Activated CD8-positive, alpha-beta T cell treated with anti-CD3 and anti-CD28 coated beads, Interleukin-2, amount 10 ng/mL, durations not matched to agents 7 days and 5 days (primary cell): ENCODE measurements at regions not wholly inside any gene's neighbourhood (a gene's known extent, or its start where the extent isn't known, plus 50 kb on each side); places are given as distances from the start of the nearest gene placed in this dataset.

Experiments
- ATAC-seq: fragments of 150-1000 bp; cut with Tn5 transposase; one replicate; pipeline ENCODE4 v1.10.0; 2021; ENCODE audit warnings: moderate library complexity
- CTCF ChIA-PET: fragments of 350-600 bp; sonication (Branson Sonifier 250); formaldehyde crosslinking; loops from one replicate; lab custom pipeline; 2021; ENCODE audit warnings: antibody characterized with exemption; lab: Charles Lee
- POLR2A ChIA-PET: fragments of 350-600 bp; sonication (Branson Sonifier 250); formaldehyde crosslinking; loops from one replicate; lab custom pipeline; 2021; ENCODE audit warnings: antibody characterized with exemption; lab: Charles Lee
- DNase-seq: peaks from one replicate; pipeline ENCODE4 v3.0.0-alpha.2; 2020
- H3K27ac Mint-ChIP-seq: one replicate; pipeline ENCODE4 v1.8.0; 2021; ENCODE audit warnings: mild to moderate bottlenecking, mixed read lengths
- H3K27me3 Mint-ChIP-seq: one replicate; pipeline ENCODE4 v1.8.0; 2021; ENCODE audit warnings: low read depth, mixed read lengths
- H3K36me3 Mint-ChIP-seq: one replicate; pipeline ENCODE4 v1.8.0; 2021; ENCODE audit warnings: low read depth, mixed read lengths
- H3K4me1 Mint-ChIP-seq: one replicate; pipeline ENCODE4 v1.8.0; 2021; ENCODE audit warnings: low read depth, mixed read lengths
- H3K4me3 Mint-ChIP-seq: one replicate; pipeline ENCODE4 v1.8.0; 2021; ENCODE audit warnings: mild to moderate bottlenecking, mixed read lengths
- H3K9me3 Mint-ChIP-seq: one replicate; pipeline ENCODE4 v1.8.0; 2022; ENCODE audit warnings: mixed read lengths; ENCODE audit not compliant: insufficient read depth

- CTCF ChIA-PET = no interaction called here
These were observed 470.6 kb downstream of the MAFB start for GRCh38 chr20:40218316-40218969.

GRCh38 chr20:40207655-40208054, 481.4 kb downstream of the MAFB start:
- Mint-ChIP-seq H3K9me3 (no peaks in the 10 kb centered on the region), H3K4me1 (no peaks in the 10 kb centered on the region), H3K27me3 (peaks cover 2% of the 10 kb centered on the region), H3K27ac (no peak overlapping the region), H3K36me3 (no peaks in the 10 kb centered on the region), H3K4me3 (no peak overlapping the region)
- ATAC-seq (no peak), DNase-seq (no peak)
- ChIA-PET CTCF (no interaction called here), POLR2A (no interaction called here)

More at GRCh38 chr20:40218316-40218969, 470.6 kb downstream of the MAFB start:
- no peaks in the 10 kb centered on the region for H3K27me3 Mint-ChIP-seq
- ATAC-seq (no peak), DNase-seq (no peak)
- no peak overlapping the region for H3K27ac Mint-ChIP-seq
- no peaks in the 10 kb centered on the region for H3K36me3 Mint-ChIP-seq
- H3K9me3 Mint-ChIP-seq = no peaks in the 10 kb centered on the region
- POLR2A ChIA-PET = no interaction called here
- H3K4me1 Mint-ChIP-seq = no peaks in the 10 kb centered on the region
- no peak overlapping the region for H3K4me3 Mint-ChIP-seq

GRCh38 chr20:40205971-40206370, 483.1 kb downstream of the MAFB start:
- Mint-ChIP-seq H3K4me1 (no peaks in the 10 kb centered on the region), H3K36me3 (no peaks in the 10 kb centered on the region), H3K27me3 (peaks cover 2% of the 10 kb centered on the region), H3K27ac (no peak overlapping the region), H3K9me3 (no peaks in the 10 kb centered on the region), H3K4me3 (no peak overlapping the region)
- no peak for DNase-seq
- POLR2A ChIA-PET = no interaction called here
- ATAC-seq = no peak
- CTCF ChIA-PET = no interaction called here

GRCh38 chr20:40203032-40203431, 486.0 kb downstream of the MAFB start:
- H3K4me1 Mint-ChIP-seq = no peaks in the 10 kb centered on the region
- H3K27ac Mint-ChIP-seq = no peak overlapping the region
- H3K36me3 Mint-ChIP-seq = no peaks in the 10 kb centered on the region
- no peak for DNase-seq
- no peak for ATAC-seq
- H3K4me3 Mint-ChIP-seq = no peak overlapping the region
- ChIA-PET CTCF (no interaction called here), POLR2A (no interaction called here)
- H3K27me3 Mint-ChIP-seq = no peaks in the 10 kb centered on the region
- H3K9me3 Mint-ChIP-seq = no peaks in the 10 kb centered on the region

GRCh38 chr20:40197691-40198090, 491.3 kb downstream of the MAFB start:
- POLR2A ChIA-PET = no interaction called here
- H3K4me3 Mint-ChIP-seq = no peak overlapping the region
- no peaks in the 10 kb centered on the region for H3K9me3 Mint-ChIP-seq
- CTCF ChIA-PET = no interaction called here
- H3K36me3 Mint-ChIP-seq = no peaks in the 10 kb centered on the region
- DNase-seq (no peak), ATAC-seq (no peak)
- H3K27ac Mint-ChIP-seq = no peak overlapping the region
- no peaks in the 10 kb centered on the region for H3K4me1 Mint-ChIP-seq
- no peaks in the 10 kb centered on the region for H3K27me3 Mint-ChIP-seq

GRCh38 chr20:40196846-40197436, 492.1 kb downstream of the MAFB start:
- no peak overlapping the region for H3K27ac Mint-ChIP-seq
- CTCF ChIA-PET = no interaction called here
- H3K4me3 Mint-ChIP-seq = no peak overlapping the region
- H3K9me3 Mint-ChIP-seq = no peaks in the 10 kb centered on the region
- H3K4me1 Mint-ChIP-seq = no peaks in the 10 kb centered on the region
- H3K27me3 Mint-ChIP-seq = no peaks in the 10 kb centered on the region
- no peaks in the 10 kb centered on the region for H3K36me3 Mint-ChIP-seq
- POLR2A ChIA-PET = no interaction called here
- DNase-seq (no peak), ATAC-seq (no peak)

- no peak for ATAC-seq
- H3K27ac Mint-ChIP-seq = no peak overlapping the region
These were observed 493.3 kb downstream of the MAFB start for GRCh38 chr20:40195742-40196141.

GRCh38 chr20:40192529-40192928, 496.5 kb downstream of the MAFB start:
- Mint-ChIP-seq H3K4me3 (no peak overlapping the region), H3K27me3 (no peaks in the 10 kb centered on the region), H3K27ac (no peak overlapping the region), H3K4me1 (no peaks in the 10 kb centered on the region), H3K9me3 (no peaks in the 10 kb centered on the region), H3K36me3 (no peaks in the 10 kb centered on the region)
- no peak for DNase-seq
- ATAC-seq = no peak
- ChIA-PET POLR2A (no interaction called here), CTCF (no interaction called here)

More at GRCh38 chr20:40195742-40196141, 493.3 kb downstream of the MAFB start:
- H3K4me1 Mint-ChIP-seq = no peaks in the 10 kb centered on the region
- H3K9me3 Mint-ChIP-seq = no peaks in the 10 kb centered on the region
- no peaks in the 10 kb centered on the region for H3K36me3 Mint-ChIP-seq
- ChIA-PET POLR2A (no interaction called here), CTCF (interaction anchor here (0.8 kb wide), 1 partner anchor 36 kb away, joined by 3 read pairs; no protein-coding TSS in a partner anchor)
- no peak for DNase-seq
- H3K4me3 Mint-ChIP-seq = no peak overlapping the region
- no peaks in the 10 kb centered on the region for H3K27me3 Mint-ChIP-seq

GRCh38 chr20:40192081-40192480, 497.0 kb downstream of the MAFB start:
- Mint-ChIP-seq H3K27ac (no peak overlapping the region), H3K4me3 (no peak overlapping the region), H3K4me1 (no peaks in the 10 kb centered on the region), H3K36me3 (no peaks in the 10 kb centered on the region), H3K9me3 (no peaks in the 10 kb centered on the region), H3K27me3 (no peaks in the 10 kb centered on the region)
- no peak for DNase-seq
- POLR2A ChIA-PET = no interaction called here
- no peak for ATAC-seq
- CTCF ChIA-PET = no interaction called here

GRCh38 chr20:40191573-40191972, 497.5 kb downstream of the MAFB start:
- no peak overlapping the region for H3K27ac Mint-ChIP-seq
- POLR2A ChIA-PET = no interaction called here

GRCh38 chr20:40189621-40190020, 499.4 kb downstream of the MAFB start:
- Mint-ChIP-seq H3K27ac (no peak overlapping the region), H3K4me3 (no peak overlapping the region), H3K27me3 (no peaks in the 10 kb centered on the region), H3K36me3 (no peaks in the 10 kb centered on the region), H3K4me1 (no peaks in the 10 kb centered on the region), H3K9me3 (no peaks in the 10 kb centered on the region)
- CTCF ChIA-PET = no interaction called here
- POLR2A ChIA-PET = no interaction called here
- ATAC-seq (no peak), DNase-seq (no peak)

More at GRCh38 chr20:40191573-40191972, 497.5 kb downstream of the MAFB start:
- H3K27me3 Mint-ChIP-seq = no peaks in the 10 kb centered on the region
- ATAC-seq (no peak), DNase-seq (no peak)
- CTCF ChIA-PET = no interaction called here
- no peaks in the 10 kb centered on the region for H3K36me3 Mint-ChIP-seq
- H3K4me3 Mint-ChIP-seq = no peak overlapping the region
- H3K4me1 Mint-ChIP-seq = no peaks in the 10 kb centered on the region
- no peaks in the 10 kb centered on the region for H3K9me3 Mint-ChIP-seq

GRCh38 chr20:40188319-40188718, 500.7 kb downstream of the MAFB start:
- Mint-ChIP-seq H3K27ac (no peak overlapping the region), H3K27me3 (no peaks in the 10 kb centered on the region), H3K4me3 (no peak overlapping the region), H3K4me1 (no peaks in the 10 kb centered on the region), H3K36me3 (no peaks in the 10 kb centered on the region), H3K9me3 (no peaks in the 10 kb centered on the region)
- POLR2A ChIA-PET = no interaction called here
- CTCF ChIA-PET = no interaction called here
- DNase-seq (no peak), ATAC-seq (no peak)
